IMR-90 (cell line): ENCODE measurements at regions not wholly inside any gene's neighbourhood (a gene's known extent, or its start where the extent isn't known, plus 50 kb on each side); places are given as distances from the start of the nearest gene placed in this dataset.

Source experiments
- BHLHE40 ChIP-seq: fragments of 150-350 bp; IDR thresholded peaks from 2 replicates; pipeline ENCODE4 v1.6.1; 2016; ENCODE audit warnings: mild to moderate bottlenecking, low read depth, low read length
- CHD1 ChIP-seq: IDR thresholded peaks from 2 replicates; pipeline ENCODE4 v1.6.1; 2012; ENCODE audit warnings: low read depth, low read length, improper control_type of control experiment
- MAZ ChIP-seq: IDR thresholded peaks from 2 replicates; pipeline ENCODE4 v1.6.1; 2012; ENCODE audit warnings: low read depth, mild to moderate bottlenecking, low read length, improper control_type of control experiment, moderate library complexity, borderline replicate concordance
- MXI1 ChIP-seq: IDR thresholded peaks from 2 replicates; pipeline ENCODE4 v1.6.1; 2012; ENCODE audit warnings: low read depth, mild to moderate bottlenecking, low read length, moderate library complexity, borderline replicate concordance
- POLR2A ChIP-seq: IDR thresholded peaks from 2 replicates; pipeline ENCODE4 v1.6.1; 2012; ENCODE audit warnings: mild to moderate bottlenecking, low read depth, low read length
- RCOR1 ChIP-seq: IDR thresholded peaks from 2 replicates; pipeline ENCODE4 v1.6.1; 2012; ENCODE audit warnings: mild to moderate bottlenecking, low read length, improper control_type of control experiment; ENCODE audit not compliant: insufficient replicate concordance
- SMC3 ChIP-seq: fragments of 150-350 bp; IDR thresholded peaks from 2 replicates; pipeline ENCODE4 v1.6.1; 2016; ENCODE audit warnings: low read depth, mild to moderate bottlenecking, antibody characterized with exemption, low read length, moderate library complexity
- USF2 ChIP-seq: fragments of 150-350 bp; IDR thresholded peaks from 2 replicates; pipeline ENCODE4 v1.6.1; 2017; ENCODE audit warnings: mild to moderate bottlenecking, antibody characterized with exemption, low read length, low read depth
- TF ChIP-seq, protein P1 (sequence below): conservative IDR thresholded peaks from 2 replicates; pipeline ENCODE4 v1.5.1; 2012; ENCODE audit warnings: mild to moderate bottlenecking, low read depth, low read length, improper control_type of control experiment

DNA sequence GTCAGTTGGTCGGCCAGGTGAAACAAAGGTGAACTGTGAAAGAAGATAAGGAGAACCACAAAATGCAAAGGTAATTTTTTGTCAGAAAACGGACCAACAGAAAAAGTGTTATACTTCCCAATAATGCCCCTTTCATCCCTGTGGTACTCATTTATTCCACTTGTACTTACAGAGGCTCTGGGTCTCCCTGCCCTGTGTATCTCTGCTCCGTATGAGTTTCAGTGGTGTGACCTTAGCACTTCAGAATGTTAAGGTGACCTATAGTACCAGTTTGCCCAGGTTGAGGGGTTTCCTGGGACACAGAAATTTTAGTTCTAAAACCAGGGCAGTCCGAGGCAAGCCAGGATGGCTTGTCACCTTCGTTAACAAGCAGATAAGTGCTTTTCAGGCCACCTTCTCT, 254.8 kb downstream of the OLFM3 start:
- TF ChIP-seq, protein P1, sequence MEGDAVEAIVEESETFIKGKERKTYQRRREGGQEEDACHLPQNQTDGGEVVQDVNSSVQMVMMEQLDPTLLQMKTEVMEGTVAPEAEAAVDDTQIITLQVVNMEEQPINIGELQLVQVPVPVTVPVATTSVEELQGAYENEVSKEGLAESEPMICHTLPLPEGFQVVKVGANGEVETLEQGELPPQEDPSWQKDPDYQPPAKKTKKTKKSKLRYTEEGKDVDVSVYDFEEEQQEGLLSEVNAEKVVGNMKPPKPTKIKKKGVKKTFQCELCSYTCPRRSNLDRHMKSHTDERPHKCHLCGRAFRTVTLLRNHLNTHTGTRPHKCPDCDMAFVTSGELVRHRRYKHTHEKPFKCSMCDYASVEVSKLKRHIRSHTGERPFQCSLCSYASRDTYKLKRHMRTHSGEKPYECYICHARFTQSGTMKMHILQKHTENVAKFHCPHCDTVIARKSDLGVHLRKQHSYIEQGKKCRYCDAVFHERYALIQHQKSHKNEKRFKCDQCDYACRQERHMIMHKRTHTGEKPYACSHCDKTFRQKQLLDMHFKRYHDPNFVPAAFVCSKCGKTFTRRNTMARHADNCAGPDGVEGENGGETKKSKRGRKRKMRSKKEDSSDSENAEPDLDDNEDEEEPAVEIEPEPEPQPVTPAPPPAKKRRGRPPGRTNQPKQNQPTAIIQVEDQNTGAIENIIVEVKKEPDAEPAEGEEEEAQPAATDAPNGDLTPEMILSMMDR: no peak
- no peak for TF ChIP-seq MAZ
- TF ChIP-seq CHD1: no peak
- no peak for TF ChIP-seq POLR2A
- TF ChIP-seq USF2: no peak
- no peak for TF ChIP-seq SMC3
- TF ChIP-seq RCOR1: no peak
- no peak for TF ChIP-seq MXI1
- TF ChIP-seq BHLHE40: no peak
